IPS-18c (cell line): ENCODE measurements at regions not wholly inside any gene's neighbourhood (a gene's known extent, or its start where the extent isn't known, plus 50 kb on each side); places are given as distances from the start of the nearest gene placed in this dataset.

Experiments used
- H3K4me3 ChIP-seq: 2 replicates; pipeline ENCODE4 v1.7.0; 2013; ENCODE audit warnings: low read depth, mild to moderate bottlenecking, low read length, moderate library complexity; ENCODE audit not compliant: insufficient read depth
- H3K9me3 ChIP-seq: one replicate; pipeline ENCODE4 v1.6.1; 2013; ENCODE audit warnings: mild to moderate bottlenecking, low read length, moderate library complexity; ENCODE audit not compliant: control insufficient read depth, insufficient read depth

DNA sequence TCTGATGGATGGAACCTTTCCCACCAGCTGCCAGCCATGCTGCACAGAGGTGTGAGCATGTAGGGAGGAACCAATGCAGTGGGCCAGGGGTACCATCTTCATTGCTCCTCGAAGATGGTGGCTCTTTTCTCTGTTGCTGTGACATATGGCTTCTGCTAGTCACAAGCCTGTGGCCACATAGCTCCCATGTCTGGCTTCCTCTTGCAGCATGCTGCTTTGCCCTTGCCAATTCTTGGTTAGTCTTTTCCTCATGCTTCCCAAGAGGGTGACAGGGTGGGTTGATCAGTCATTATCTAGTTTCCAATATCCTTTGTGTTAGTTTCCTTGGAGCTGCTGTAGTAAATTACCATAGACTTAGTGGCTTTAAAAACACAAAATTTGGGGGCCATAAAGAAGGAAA is 123.4 kb downstream of the ETS2 start:
- no peak overlapping the region for H3K4me3 ChIP-seq
- H3K9me3 ChIP-seq, result no peaks in the 10 kb centered on the region

- Histone ChIP-seq H3K4me3 (no peak overlapping the region), H3K9me3 (no peaks in the 10 kb centered on the region)
Observed at GRCh38 chr21:38927776-38928175, 122.0 kb downstream of the ETS2 start.

GRCh38 chr21:38925923-38926322 is 120.2 kb downstream of the ETS2 start:
- no peak overlapping the region for H3K4me3 ChIP-seq
- H3K9me3 ChIP-seq, result peaks cover 2% of the 10 kb centered on the region

DNA sequence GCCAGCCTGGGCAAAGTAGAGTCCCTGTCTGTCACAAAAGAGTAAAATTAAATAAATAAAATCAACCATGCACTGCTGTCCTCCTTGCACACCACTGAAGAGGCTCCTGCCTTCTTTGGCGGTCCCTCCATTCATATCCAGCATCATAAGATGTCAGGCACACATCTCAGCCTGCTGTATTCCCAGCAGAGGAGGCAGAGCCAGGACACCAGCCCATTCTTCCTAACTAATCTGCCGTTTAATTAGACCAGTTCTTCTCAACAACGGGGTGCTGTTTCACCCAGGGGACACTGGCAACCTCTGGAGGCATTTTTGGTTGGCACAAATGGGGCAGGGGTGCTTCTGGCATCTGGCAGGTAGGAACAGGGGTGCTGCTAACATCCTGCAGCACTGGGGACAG is 119.7 kb downstream of the ETS2 start:
- Histone ChIP-seq H3K9me3 (peaks cover 2% of the 10 kb centered on the region), H3K4me3 (no peak overlapping the region)

DNA sequence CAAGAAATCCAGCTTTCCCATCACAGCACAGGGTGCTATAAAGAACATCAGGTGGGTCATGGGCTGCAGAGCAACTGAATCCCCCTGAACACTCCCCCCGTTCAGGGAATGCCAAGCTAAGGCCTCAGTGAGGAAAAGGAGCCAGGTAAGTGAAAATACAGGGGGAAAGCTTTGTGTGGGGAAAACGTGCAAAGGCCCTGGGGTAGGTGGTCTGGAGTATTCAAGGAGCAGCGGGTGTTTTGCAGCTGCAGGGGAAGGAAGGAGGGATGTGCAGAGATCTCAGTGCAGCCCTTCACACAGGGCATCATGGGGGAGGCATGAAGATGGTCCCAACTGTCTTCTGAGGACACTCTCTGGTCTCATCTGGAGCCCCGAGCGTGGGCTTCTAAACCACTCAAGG is 119.2 kb downstream of the ETS2 start:
- peaks cover 2% of the 10 kb centered on the region for H3K9me3 ChIP-seq

DNA sequence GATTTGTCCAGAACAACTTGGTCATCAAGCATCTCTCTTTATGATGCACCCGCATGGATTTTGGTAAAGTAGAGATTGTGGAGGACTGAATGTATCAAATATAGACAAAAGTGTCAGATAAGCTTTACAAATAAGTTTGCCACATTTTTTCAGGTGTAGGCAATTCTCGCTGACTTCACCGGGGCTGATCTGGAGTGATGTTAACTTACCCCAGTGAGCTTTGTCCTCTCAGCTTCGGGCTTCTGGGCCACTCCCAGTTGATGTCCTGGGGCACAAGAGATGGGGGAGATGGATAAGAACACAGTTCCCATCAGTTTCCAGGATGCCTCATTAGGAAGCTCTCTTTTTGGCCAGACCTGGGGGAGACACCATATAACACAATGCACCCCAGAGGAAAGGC is 117.7 kb downstream of the ETS2 start:
- Histone ChIP-seq H3K4me3 (no peak overlapping the region), H3K9me3 (peaks cover 2% of the 10 kb centered on the region)

More for the DNA sequence above, 119.2 kb downstream of the ETS2 start:
- H3K4me3 ChIP-seq, result no peak overlapping the region

- Histone ChIP-seq H3K9me3 (peaks cover 2% of the 10 kb centered on the region), H3K4me3 (no peak overlapping the region)
Observed at GRCh38 chr21:38922474-38923235, 116.9 kb downstream of the ETS2 start.

DNA sequence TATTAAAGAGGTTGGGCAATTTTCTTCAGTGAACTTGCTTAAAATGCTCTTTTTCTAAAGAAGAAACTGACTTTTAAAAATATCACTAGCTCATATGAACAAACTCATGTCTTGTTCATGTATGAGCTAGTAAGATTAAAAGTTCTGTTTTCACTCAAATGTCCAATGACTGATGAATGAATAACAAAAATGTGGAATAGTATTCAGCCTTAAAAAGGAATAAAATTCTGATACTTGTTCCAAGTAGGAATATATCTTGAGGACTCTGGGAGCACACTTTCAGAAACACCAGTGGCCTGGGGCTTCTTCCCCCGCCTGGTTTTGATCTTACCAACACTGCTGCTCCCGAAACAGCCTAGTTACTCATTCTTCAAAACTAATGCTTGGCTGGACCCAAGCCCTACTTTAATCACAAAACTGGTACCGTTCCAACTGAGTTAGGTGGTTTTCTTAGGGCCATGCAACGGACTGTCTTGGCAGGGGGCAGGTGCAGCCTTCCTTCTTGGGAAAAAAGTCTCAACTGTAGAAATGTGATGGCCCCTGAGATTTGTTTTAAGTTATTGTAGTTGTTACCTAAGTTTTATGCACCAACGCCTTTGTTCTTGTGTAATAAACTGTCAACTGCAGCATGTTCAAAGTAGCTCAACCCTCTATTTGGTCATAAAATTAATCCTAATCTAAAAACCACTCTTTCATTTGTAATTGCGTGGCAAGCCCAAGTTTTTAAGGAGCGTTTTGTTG is 116.0 kb downstream of the ETS2 start:
- Histone ChIP-seq H3K4me3 (no peak overlapping the region), H3K9me3 (peaks cover 2% of the 10 kb centered on the region)

GRCh38 chr21:38920631-38921398 is 115.1 kb downstream of the ETS2 start:
- peaks cover 2% of the 10 kb centered on the region for H3K9me3 ChIP-seq
- H3K4me3 ChIP-seq, result no peak overlapping the region

- no peak overlapping the region for H3K4me3 ChIP-seq
Observed at GRCh38 chr21:38918607-38919346, 113.0 kb downstream of the ETS2 start.

DNA sequence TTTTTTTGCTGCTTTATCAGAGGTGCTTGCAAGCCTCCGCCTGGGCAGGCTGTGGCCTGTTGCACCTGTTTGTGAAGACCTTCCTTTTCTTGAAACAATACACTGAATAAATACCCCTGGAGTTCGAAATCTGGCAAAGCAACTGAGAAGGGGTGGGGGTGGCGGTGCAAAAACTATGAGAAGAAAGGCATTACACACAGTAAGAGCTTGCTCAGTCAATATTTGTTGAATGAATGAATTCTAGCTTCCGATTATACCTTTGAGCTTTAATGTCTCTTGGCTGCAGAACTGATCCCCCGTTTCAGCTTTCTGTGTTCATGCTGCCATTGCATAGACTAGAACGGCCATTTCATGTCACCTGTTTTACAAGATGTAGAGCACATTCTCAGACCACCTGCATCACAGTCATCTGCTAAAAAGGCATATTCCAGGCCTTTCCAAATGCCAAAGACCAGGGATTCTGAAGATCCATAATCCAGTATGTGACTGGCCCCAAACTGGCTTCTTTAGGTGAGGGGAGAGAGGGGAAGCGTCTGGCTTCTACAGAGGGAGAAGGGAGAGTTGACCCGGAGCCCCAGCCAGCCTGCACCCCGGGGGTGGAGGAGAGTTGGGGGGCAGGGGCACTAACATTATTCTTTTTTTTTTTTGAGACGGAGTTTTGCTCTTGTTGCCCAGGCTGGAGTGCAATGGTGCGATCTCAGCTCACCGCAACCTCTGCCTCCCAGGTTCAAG is 111.5 kb downstream of the ETS2 start:
- Histone ChIP-seq H3K4me3 (no peak overlapping the region), H3K9me3 (peaks cover 2% of the 10 kb centered on the region)

More at GRCh38 chr21:38918607-38919346, 113.0 kb downstream of the ETS2 start:
- H3K9me3 ChIP-seq, result peaks cover 2% of the 10 kb centered on the region

GRCh38 chr21:38916214-38916964 is 110.7 kb downstream of the ETS2 start:
- no peak overlapping the region for H3K4me3 ChIP-seq
- H3K9me3 ChIP-seq, result no peaks in the 10 kb centered on the region

GRCh38 chr21:38915546-38915945 is 109.8 kb downstream of the ETS2 start:
- no peak overlapping the region for H3K4me3 ChIP-seq
- no peaks in the 10 kb centered on the region for H3K9me3 ChIP-seq

DNA sequence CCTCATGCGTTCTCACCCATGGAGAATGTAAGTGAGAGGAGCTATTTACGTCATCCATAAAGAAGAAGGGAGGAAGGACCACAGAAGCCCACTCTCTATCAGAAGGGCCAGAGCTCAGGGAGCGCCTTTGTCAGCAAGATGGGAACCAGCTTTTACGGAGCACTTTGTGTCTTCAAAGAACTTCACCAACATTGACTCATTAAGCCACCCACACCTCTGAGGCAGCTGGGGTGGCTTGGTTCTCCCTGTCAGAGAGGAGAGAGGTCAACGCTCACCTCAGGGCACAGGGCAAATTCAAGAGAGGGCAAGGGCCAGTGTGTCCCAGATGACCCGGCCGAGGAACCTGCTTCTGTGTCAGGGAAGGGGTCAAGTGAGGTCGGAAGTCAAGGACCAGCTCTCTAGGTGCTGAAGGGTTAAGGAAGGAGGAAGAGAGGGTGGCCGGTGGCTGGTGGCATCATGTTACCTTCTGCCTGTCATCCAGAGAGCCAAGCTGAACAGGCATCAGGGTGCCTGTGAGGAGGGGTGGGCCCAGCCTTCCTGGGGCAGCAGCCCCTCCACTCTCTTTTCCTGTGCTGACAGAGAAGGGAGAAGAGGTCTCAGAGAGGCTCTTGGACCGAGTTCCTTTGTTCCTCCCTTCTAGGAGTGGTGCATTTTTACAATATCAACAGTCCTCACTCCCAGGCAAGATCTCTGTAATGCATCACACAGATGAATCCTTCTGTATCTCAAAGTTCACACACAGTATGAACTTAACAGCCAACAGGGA is 109.0 kb downstream of the ETS2 start:
- no peaks in the 10 kb centered on the region for H3K9me3 ChIP-seq
- H3K4me3 ChIP-seq, result no peak overlapping the region

GRCh38 chr21:38913893-38914527 is 108.3 kb downstream of the ETS2 start:
- no peaks in the 10 kb centered on the region for H3K9me3 ChIP-seq
- H3K4me3 ChIP-seq, result no peak overlapping the region
